Colonic mucosa (tissue), 4 donors: ENCODE measurements at regions not wholly inside any gene's neighbourhood (a gene's known extent, or its start where the extent isn't known, plus 50 kb on each side); places are given as distances from the start of the nearest gene placed in this dataset.

Experiments
- DNase-seq: peaks from one replicate; pipeline ENCODE4 v3.0.0-alpha.2; 2020
- H3K27ac ChIP-seq: fragments of 200-600 bp; one replicate; pipeline ENCODE4 v1.8.0; 2021
- H3K27me3 ChIP-seq: fragments of 200-600 bp; one replicate; pipeline ENCODE4 v1.8.0; 2021
- H3K36me3 ChIP-seq: fragments of 200-600 bp; one replicate; pipeline ENCODE4 v1.8.0; 2021
- H3K4me1 ChIP-seq: fragments of 200-600 bp; one replicate; pipeline ENCODE4 v1.8.0; 2021; ENCODE audit warnings: mild to moderate bottlenecking
- H3K4me3 ChIP-seq: fragments of 200-600 bp; one replicate; pipeline ENCODE4 v1.8.0; 2021
- H3K9ac ChIP-seq, 2 donors: one replicate each; pipeline ENCODE4 v1.7.0; 2013; ENCODE audit warnings: control low read depth in 2 of 2, low read depth in 2 of 2, low read length in 2 of 2
- H3K9me3 ChIP-seq: fragments of 200-600 bp; one replicate; pipeline ENCODE4 v1.8.0; 2021
- CTCF ChIP-seq: fragments of 200-600 bp; IDR thresholded peaks from one replicate; pipeline ENCODE4 v1.8.0; 2022; ENCODE audit warnings: antibody characterized with exemption, mild to moderate bottlenecking
- intact Hi-C: fragments of 100-400 bp; cut with DNase I; formaldehyde crosslinking; loops from one replicate; pipeline ENCODE4 v1.14.1; 2022
- donor health status: healthy.
- donor health status: DM: no; HTN: no; CAD: no.
- donor health status: DM: no; HTN: no; CAD: no.

GRCh38 chr21:25024639-25025038 is 582.6 kb downstream of the MRPL39 start:
- no peaks in the 10 kb centered on the region for H3K36me3 ChIP-seq
- H3K27me3 ChIP-seq: no peaks in the 10 kb centered on the region
- DNase-seq: no peak
- TF ChIP-seq CTCF: no peak
- H3K4me3 ChIP-seq: no peak overlapping the region
- intact Hi-C loops: no loop called here
- no peak overlapping the region for H3K9ac ChIP-seq
- no peaks in the 10 kb centered on the region for H3K9me3 ChIP-seq
- no peaks in the 10 kb centered on the region for H3K4me1 ChIP-seq
- no peak overlapping the region for H3K27ac ChIP-seq

DNA sequence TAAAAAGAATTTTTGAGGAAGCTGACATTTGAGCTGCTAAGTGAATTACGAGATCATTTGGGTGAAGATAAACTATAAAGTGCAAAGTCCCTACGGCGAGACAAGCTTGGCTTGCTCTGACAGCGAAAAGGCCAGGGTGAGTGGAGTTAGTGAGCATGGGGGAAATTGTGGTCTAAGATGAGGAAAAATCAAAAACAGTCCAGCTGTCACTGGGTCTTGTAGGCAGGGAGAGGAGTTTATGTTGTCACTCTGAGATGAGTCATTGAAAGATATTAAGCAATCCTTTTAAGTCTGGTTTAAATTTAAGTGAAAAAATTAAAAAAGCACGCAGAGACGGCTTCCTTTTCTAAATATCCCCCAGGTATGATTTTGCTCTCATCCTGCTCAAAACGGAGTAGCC is 601.9 kb downstream of the MRPL39 start:
- no peaks in the 10 kb centered on the region for H3K27me3 ChIP-seq
- intact Hi-C loops: no loop called here

DNA sequence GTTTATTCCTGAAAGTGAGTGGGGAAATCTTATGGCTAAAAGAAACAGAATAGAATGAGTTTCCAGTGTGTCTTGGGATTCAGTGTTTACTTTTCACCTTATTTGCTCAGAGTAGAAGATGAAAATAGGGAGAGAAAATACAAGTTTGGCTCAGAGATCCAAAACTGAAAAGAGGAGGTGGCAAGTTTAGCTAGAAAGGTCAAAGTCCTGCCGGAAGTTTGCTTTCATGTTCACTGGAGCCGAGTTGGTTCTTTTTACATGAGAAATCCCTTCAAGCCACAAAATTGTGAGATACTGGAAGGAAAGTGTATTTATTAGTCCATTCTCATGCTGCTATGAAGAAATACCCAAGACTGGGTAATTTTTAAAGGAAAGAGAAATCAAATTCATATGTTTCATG is 604.6 kb downstream of the MRPL39 start:
- Histone ChIP-seq H3K4me3 (no peak overlapping the region), H3K4me1 (no peaks in the 10 kb centered on the region), H3K9me3 (no peaks in the 10 kb centered on the region), H3K27ac (no peak overlapping the region), H3K9ac (no peak overlapping the region), H3K27me3 (no peaks in the 10 kb centered on the region), H3K36me3 (no peaks in the 10 kb centered on the region)
- intact Hi-C loops: no loop called here
- DNase-seq: no peak
- no peak for TF ChIP-seq CTCF

More for the DNA sequence above, 601.9 kb downstream of the MRPL39 start:
- no peaks in the 10 kb centered on the region for H3K36me3 ChIP-seq
- H3K9me3 ChIP-seq: no peaks in the 10 kb centered on the region
- no peak overlapping the region for H3K9ac ChIP-seq
- no peak for DNase-seq
- no peak overlapping the region for H3K27ac ChIP-seq
- TF ChIP-seq CTCF: no peak
- no peak overlapping the region for H3K4me3 ChIP-seq
- no peaks in the 10 kb centered on the region for H3K4me1 ChIP-seq

DNA sequence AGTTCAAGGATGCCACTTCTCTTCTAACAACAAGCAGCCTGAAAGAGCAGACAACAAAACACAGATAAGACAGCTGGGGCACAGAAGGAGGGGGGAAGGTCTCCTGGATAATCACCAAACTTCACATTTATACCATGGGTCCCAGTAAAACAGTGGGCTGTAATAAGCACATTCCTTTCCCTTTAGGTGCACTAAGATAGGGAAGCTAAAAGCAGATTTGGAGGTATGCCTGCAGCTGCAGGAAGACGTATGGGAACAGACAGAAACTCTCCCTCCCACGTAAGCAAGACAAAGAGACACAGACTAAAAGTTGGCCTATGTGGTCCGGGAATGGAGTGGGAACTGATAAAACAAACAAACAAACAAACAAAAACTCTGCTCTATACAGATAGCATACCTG is 612.1 kb downstream of the MRPL39 start:
- H3K4me3 ChIP-seq: no peak overlapping the region
- no peaks in the 10 kb centered on the region for H3K27me3 ChIP-seq
- no peaks in the 10 kb centered on the region for H3K4me1 ChIP-seq
- no peak overlapping the region for H3K9ac ChIP-seq
- H3K9me3 ChIP-seq: no peaks in the 10 kb centered on the region
- intact Hi-C loops: no loop called here
- no peaks in the 10 kb centered on the region for H3K36me3 ChIP-seq
- TF ChIP-seq CTCF: no peak
- H3K27ac ChIP-seq: no peak overlapping the region
- DNase-seq: no peak

DNA sequence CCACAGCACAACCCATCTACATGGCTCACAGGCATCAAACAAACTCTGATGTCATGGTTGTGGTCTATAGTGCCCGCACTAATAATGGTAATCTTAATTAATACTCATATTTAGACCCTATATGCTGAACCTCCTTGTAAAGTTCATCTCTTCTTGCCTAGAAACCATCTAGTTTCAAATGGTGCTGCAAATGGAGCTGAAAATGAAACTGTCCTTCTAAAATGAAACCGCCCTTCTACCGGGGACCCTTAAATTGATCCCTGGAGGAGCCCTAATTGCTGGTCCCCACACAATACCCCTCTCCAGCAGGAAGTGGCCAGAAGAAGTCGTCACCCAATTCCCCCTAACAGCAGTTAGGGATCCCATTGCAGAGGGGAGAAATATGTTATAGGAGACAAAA is 612.6 kb downstream of the MRPL39 start:
- Histone ChIP-seq H3K9ac (no peak overlapping the region), H3K9me3 (no peaks in the 10 kb centered on the region), H3K4me3 (no peak overlapping the region), H3K36me3 (no peaks in the 10 kb centered on the region), H3K4me1 (no peaks in the 10 kb centered on the region), H3K27ac (no peak overlapping the region), H3K27me3 (no peaks in the 10 kb centered on the region)
- TF ChIP-seq CTCF: no peak
- DNase-seq: no peak
- intact Hi-C loops: no loop called here

DNA sequence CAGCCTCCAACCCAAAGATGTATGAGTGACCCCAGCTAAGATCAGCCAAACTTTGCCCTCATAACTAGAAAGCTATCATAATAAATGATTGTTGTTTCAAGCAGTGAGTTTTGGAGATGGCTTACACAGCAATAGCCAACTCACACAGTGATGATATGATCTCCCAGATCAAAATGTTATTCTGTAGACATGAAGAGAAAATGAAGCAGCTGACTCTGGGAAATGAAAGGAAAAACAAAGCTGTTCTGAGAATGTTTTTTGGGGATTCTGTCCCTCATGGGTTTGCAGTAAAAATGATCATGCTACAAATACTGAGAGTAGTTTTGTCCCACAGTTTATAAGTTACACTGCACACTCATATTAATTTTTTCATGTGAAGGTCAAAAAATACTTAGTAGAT is 617.8 kb downstream of the MRPL39 start:
- intact Hi-C loops: no loop called here

More for the DNA sequence above, 617.8 kb downstream of the MRPL39 start:
- Histone ChIP-seq H3K4me1 (no peaks in the 10 kb centered on the region), H3K9ac (no peak overlapping the region), H3K27ac (no peak overlapping the region), H3K4me3 (no peak overlapping the region), H3K9me3 (no peaks in the 10 kb centered on the region), H3K27me3 (no peaks in the 10 kb centered on the region), H3K36me3 (no peaks in the 10 kb centered on the region)
- TF ChIP-seq CTCF: no peak
- no peak for DNase-seq
